Transverse colon (tissue), 4 donors: ENCODE measurements at regions not wholly inside any gene's neighbourhood (a gene's known extent, or its start where the extent isn't known, plus 50 kb on each side); places are given as distances from the start of the nearest gene placed in this dataset.

ENCODE experiments used
- DNase-seq: peaks from one replicate; pipeline ENCODE4 v3.0.0-alpha.2; 2019
- H3K27ac ChIP-seq, 4 donors: fragments of 200-600 bp; sonication (generic); 2 replicates each; pipeline ENCODE4 v1.5.1; 2016 to 2018; ENCODE audit warnings: inconsistent platforms in 4 of 4
- H3K27me3 ChIP-seq: fragments of 200-600 bp; sonication (generic); 2 replicates; pipeline ENCODE4 v1.5.1; 2017; ENCODE audit warnings: inconsistent platforms
- H3K36me3 ChIP-seq, 4 donors: fragments of 200-600 bp; sonication (generic); 2 replicates each; pipeline ENCODE4 v1.5.1; 2017 to 2019; ENCODE audit warnings: inconsistent platforms in 4 of 4
- H3K4me1 ChIP-seq, 4 donors: fragments of 200-600 bp; sonication (generic); 2 replicates each; pipeline ENCODE4 v1.5.1; 2017 to 2020; ENCODE audit warnings: inconsistent platforms in 4 of 4
- H3K4me3 ChIP-seq, 4 donors: fragments of 200-600 bp; sonication (generic); 1 replicate in 1 of 4; 2 replicates in 3 of 4; pipeline versions ENCODE4 v1.5.1 to v1.6.1; 2017 to 2019; ENCODE audit warnings: inconsistent platforms in 4 of 4
- H3K9me3 ChIP-seq, 2 donors: fragments of 200-600 bp; sonication (generic); 2 replicates each; pipeline ENCODE4 v1.5.1; 2017 to 2019; ENCODE audit warnings: inconsistent platforms in 2 of 2
- CTCF ChIP-seq, 5 experiments: fragments of 200-600 bp in 3 of 5; fragments of 450-650 bp in 2 of 5; sonication (generic) in 3 of 5; IDR thresholded peaks; 1 replicate in 2 of 5; 2 replicates in 3 of 5; pipeline ENCODE4 v1.5.1; 2016 to 2017; ENCODE audit warnings: antibody characterized with exemption in 5 of 5, inconsistent platforms in 3 of 5, mild to moderate bottlenecking in 2 of 5, moderate library complexity in 1 of 5
- EP300 ChIP-seq: sonication (generic); formaldehyde crosslinking; IDR thresholded peaks from one replicate; pipeline ENCODE4 v1.6.1; 2017; ENCODE audit warnings: antibody characterized with exemption, low read depth
- POLR2A ChIP-seq: fragments of 450-650 bp; IDR thresholded peaks from one replicate; pipeline ENCODE4 v1.6.1; 2016; ENCODE audit warnings: antibody characterized with exemption, mild to moderate bottlenecking, moderate library complexity
- POLR2AphosphoS5 ChIP-seq, 3 donors: sonication (generic); formaldehyde crosslinking; IDR thresholded peaks; one replicate each; pipeline ENCODE4 v1.6.1; 2016; ENCODE audit warnings: antibody characterized with exemption in 3 of 3
- WGBS, 2 donors: methylation state at CpG; one replicate each; pipeline ENCODE4 v1.1.5; 2018; ENCODE audit warnings: low coverage in 1 of 2; 5-methylcytosine and 5-hydroxymethylcytosine counted together
- in situ Hi-C, 4 donors: fragments of 200-750 bp; cut with MboI; loops; one replicate each; pipeline versions ENCODE4 v1.15.0 to v1.15.1; 2017; ENCODE audit warnings: low sequenced_read_pairs in 3 of 4, low pct_ligation_motif_present in 1 of 4, low pct_unique_long_range_greater_than_20kb in 1 of 4
- intact Hi-C: fragments of 100-400 bp; cut with DNase I; formaldehyde crosslinking; loops from one replicate; pipeline ENCODE4 v1.15.1; 2023; ENCODE audit warnings: low total_unique reads

DNA sequence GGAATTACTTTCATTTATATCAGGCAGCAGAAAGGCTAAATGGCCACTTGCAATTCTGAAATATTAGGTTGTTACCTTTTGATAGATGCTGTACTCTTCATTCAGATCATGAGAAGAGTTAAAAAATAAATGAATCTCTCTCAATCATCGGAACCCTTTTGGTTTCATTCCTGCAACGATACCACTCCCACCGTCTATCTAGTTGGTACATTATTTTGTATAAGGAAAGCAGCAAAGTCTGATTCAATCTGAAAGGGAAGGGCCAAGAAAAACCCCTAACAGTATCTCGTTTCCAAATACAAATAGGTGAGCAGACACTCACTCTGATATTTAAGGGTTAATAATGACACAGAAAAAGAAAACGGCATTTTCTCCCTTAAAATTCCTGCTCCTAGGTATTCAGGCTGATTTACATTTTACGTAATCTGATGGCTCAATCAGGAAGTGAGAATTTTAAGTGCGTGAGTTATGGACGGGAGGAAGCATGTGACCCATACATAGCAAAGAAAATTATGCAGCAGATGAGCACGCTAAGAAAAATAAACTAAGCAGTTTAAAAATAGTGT lies 209.4 kb upstream of the KLF14 start:
- no peaks in the 10 kb centered on the region for H3K27me3 ChIP-seq
- in situ Hi-C loops (no loop called here), intact Hi-C loops (loop anchor here (5.0 kb wide), 1 partner anchor 1569 kb away; no protein-coding TSS in a partner anchor)
- 8 to 13% methylated on average over 9 of the region's 9 CpGs for WGBS, 2 donors
- DNase-seq, result no peak
- H3K36me3 ChIP-seq, result no peaks in the 10 kb centered on the region
- H3K9me3 ChIP-seq, result no peaks in the 10 kb centered on the region
- peak overlapping the region in 3 of 4 donors; percentile 22 to 57 (median 25) for H3K4me3 ChIP-seq
- TF ChIP-seq POLR2AphosphoS5 (IDR thresholded peaks at IDR 0.05) (peak; percentile 40 to 46 (median 43)), POLR2A (peak; percentile 23), CTCF (IDR thresholded peaks at IDR 0.05) (no peak)
- H3K27ac ChIP-seq, result peak overlapping the region; percentile 77 to 85 (median 84)
- peaks cover 9 to 58% (median 24%) of the 10 kb centered on the region in 4 donors for H3K4me1 ChIP-seq

GRCh38 chr7:130943981-130944380 lies 210.0 kb upstream of the KLF14 start:
- in situ Hi-C loops, result no loop called here

GRCh38 chr7:130944997-130945396 lies 211.0 kb upstream of the KLF14 start:
- 74% methylated on average over 1 of the region's 1 CpG; no CpG with 5 or more reads in 1 of the 2 donors for WGBS, 2 donors
- Histone ChIP-seq H3K9me3 (no peaks in the 10 kb centered on the region), H3K27ac (peak overlapping the region in 3 of 4 donors; percentile 5 to 85 (median 7)), H3K4me1 (peaks cover 9 to 52% (median 14%) of the 10 kb centered on the region in 4 donors), H3K36me3 (no peaks in the 10 kb centered on the region), H3K4me3 (no peak overlapping the region), H3K27me3 (no peaks in the 10 kb centered on the region)
- intact Hi-C loops, result loop anchor here (5.0 kb wide), 1 partner anchor 1567 kb away; no protein-coding TSS in a partner anchor
- DNase-seq, result no peak
- TF ChIP-seq EP300 (no peak), POLR2AphosphoS5 (IDR thresholded peaks at IDR 0.05) (no peak), CTCF (IDR thresholded peaks at IDR 0.05) (no peak), POLR2A (no peak)
- in situ Hi-C loops, result no loop called here

More at GRCh38 chr7:130943981-130944380, 210.0 kb upstream of the KLF14 start:
- Histone ChIP-seq H3K9me3 (no peaks in the 10 kb centered on the region), H3K4me1 (peaks cover 9 to 56% (median 22%) of the 10 kb centered on the region in 4 donors), H3K27ac (peak overlapping the region; percentile 77 to 85 (median 84)), H3K36me3 (no peaks in the 10 kb centered on the region), H3K4me3 (peak overlapping the region in 3 of 4 donors; percentile 22 to 57 (median 25)), H3K27me3 (no peaks in the 10 kb centered on the region)
- TF ChIP-seq CTCF (IDR thresholded peaks at IDR 0.05) (no peak), POLR2A (no peak), EP300 (no peak), POLR2AphosphoS5 (IDR thresholded peaks at IDR 0.05) (no peak)
- 24 to 34% methylated on average over 3 of the region's 3 CpGs for WGBS, 2 donors
- intact Hi-C loops, result loop anchor here (5.0 kb wide), 1 partner anchor 1568 kb away; no protein-coding TSS in a partner anchor
- DNase-seq, result no peak

DNA sequence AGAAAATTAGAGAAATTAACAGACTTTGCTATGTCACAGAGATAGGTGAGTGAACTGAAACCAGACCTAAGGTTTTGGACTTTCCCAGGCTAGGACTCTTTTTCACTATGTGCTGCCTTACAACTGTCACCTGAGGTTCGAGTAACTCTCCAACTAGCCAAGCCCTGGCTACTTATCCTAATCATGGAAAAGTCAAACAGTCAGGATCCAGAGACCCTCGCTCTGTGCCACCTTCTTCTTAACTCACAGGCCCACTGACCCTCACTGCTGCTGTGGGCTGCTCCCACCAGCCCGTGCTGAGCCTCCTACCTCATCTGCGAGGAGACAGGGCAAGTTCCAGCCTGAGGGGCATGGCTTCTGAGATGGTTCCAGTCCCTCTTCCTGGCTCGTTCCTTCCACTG lies 211.4 kb upstream of the KLF14 start:
- H3K27me3 ChIP-seq, result no peaks in the 10 kb centered on the region
- peaks cover 9 to 54% (median 14%) of the 10 kb centered on the region in 4 donors for H3K4me1 ChIP-seq
- WGBS, 2 donors, result 67 to 78% methylated on average over 2 to 5 of the region's 5 CpGs

More for the DNA sequence above, 211.4 kb upstream of the KLF14 start:
- peak overlapping the region in 2 of 4 donors; percentile 5 to 85 for H3K27ac ChIP-seq
- in situ Hi-C loops, result no loop called here
- intact Hi-C loops, result no loop called here
- no peaks in the 10 kb centered on the region for H3K9me3 ChIP-seq
- no peak for TF ChIP-seq POLR2A
- TF ChIP-seq POLR2AphosphoS5 (IDR thresholded peaks at IDR 0.05), result no peak
- no peak for TF ChIP-seq EP300
- no peak for TF ChIP-seq CTCF (IDR thresholded peaks at IDR 0.05)
- no peak for DNase-seq
- no peak overlapping the region for H3K4me3 ChIP-seq
- H3K36me3 ChIP-seq, result no peaks in the 10 kb centered on the region
